Psoas muscle (tissue), 7 donors: ENCODE measurements at regions not wholly inside any gene's neighbourhood (a gene's known extent, or its start where the extent isn't known, plus 50 kb on each side); places are given as distances from the start of the nearest gene placed in this dataset.
"Not testable (repeated sequence)": the region's sequence is repeated elsewhere in the genome, so short reads cannot be mapped to it uniquely, and the experiment has no call there.

ENCODE experiments used
- ATAC-seq, 4 donors: fragments of 200-7000 bp; cut with Tn5 transposase; one replicate each; pipeline ENCODE4 v1.9.1; 2020; ENCODE audit warnings: moderate library complexity in 3 of 4, mild to moderate bottlenecking in 2 of 4
- DNase-seq, 2 donors: peaks; one replicate each; pipeline ENCODE4 v3.0.0-alpha.2; 2020
- H3K27ac ChIP-seq: fragments of 200-600 bp; one replicate; pipeline ENCODE4 v1.8.0; 2022
- H3K27me3 ChIP-seq, 3 donors: fragments of 200-600 bp in 1 of 3; one replicate each; pipeline versions ENCODE4 v1.6.1 to v1.8.0; 2013 to 2022; ENCODE audit warnings: low read length in 2 of 3, mild to moderate bottlenecking in 2 of 3, moderate library complexity in 1 of 3; ENCODE audit not compliant: insufficient read depth in 3 of 3
- H3K36me3 ChIP-seq, 2 donors: fragments of 200-600 bp in 1 of 2; one replicate each; pipeline versions ENCODE4 v1.6.1 to v1.8.0; 2013 to 2022; ENCODE audit warnings: low read depth in 1 of 2, mild to moderate bottlenecking in 1 of 2, moderate library complexity in 1 of 2; ENCODE audit not compliant: insufficient read depth in 1 of 2
- H3K4me1 ChIP-seq: fragments of 200-600 bp; one replicate; pipeline ENCODE4 v1.8.0; 2022
- H3K4me3 ChIP-seq: fragments of 200-600 bp; one replicate; pipeline ENCODE4 v1.8.0; 2022; ENCODE audit warnings: mild to moderate bottlenecking
- H3K9me3 ChIP-seq: fragments of 200-600 bp; one replicate; pipeline ENCODE4 v1.8.0; 2022
- CTCF ChIP-seq: fragments of 200-600 bp; IDR thresholded peaks from one replicate; pipeline ENCODE4 v1.8.0; 2022; ENCODE audit warnings: antibody characterized with exemption
- whole genome bisulfite sequencing, 3 donors: extraction: QIAGEN DNeasy Blood & Tissue Kit; methylation state at CpG; one replicate each; pipeline versions ENCODE4 v1.1.6 to v1.1.7; 2013; 5-methylcytosine and 5-hydroxymethylcytosine counted together
- intact Hi-C, 2 donors: fragments of 100-400 bp; cut with DNase I; formaldehyde crosslinking; loops; one replicate each; pipeline versions ENCODE4 v1.11.0 to v1.14.2; 2022
- donor health status: healthy with polysubstance abuse.
- donor health status: DM: no; HTN: no; CAD: no; lungs with moderate emphysema.
- donor health status: Bipolar disorder and iron deficiency.
- donor health status: healthy.
- donor health status: DM: yes; HTN: yes; CAD: no.
- donor health status: DM: no; HTN: no; CAD: no.
- donor health status: DM: yes; HTN: yes; CAD: no.

GRCh38 chr2:49858113-49858490, 703.8 kb upstream of the FSHR start:
- 77 to 85% (median 81%) methylated on average over 3 of the region's 3 CpGs for WGBS, 3 donors
- DNase-seq (no peak), ATAC-seq (no peak)
- intact Hi-C loops, result no loop called here
- Histone ChIP-seq H3K36me3 (no peaks in the 10 kb centered on the region), H3K4me1 (no peaks in the 10 kb centered on the region), H3K9me3 (no peaks in the 10 kb centered on the region), H3K27ac (no peak overlapping the region), H3K4me3 (no peak overlapping the region), H3K27me3 (no peaks in the 10 kb centered on the region)
- TF ChIP-seq CTCF, result no peak

- intact Hi-C loops, result no loop called here
- WGBS, 3 donors, result 70 to 82% (median 80%) methylated on average over 2 of the region's 2 CpGs
- H3K4me1 ChIP-seq, result no peaks in the 10 kb centered on the region
- no peak for TF ChIP-seq CTCF
- H3K27me3 ChIP-seq, result no peaks in the 10 kb centered on the region
- no peak overlapping the region for H3K4me3 ChIP-seq
- H3K36me3 ChIP-seq, result no peaks in the 10 kb centered on the region
- no peak overlapping the region for H3K27ac ChIP-seq
- DNase-seq (no peak), ATAC-seq (no peak)
- no peaks in the 10 kb centered on the region for H3K9me3 ChIP-seq
These were observed 703.2 kb upstream of the FSHR start for GRCh38 chr2:49857371-49858112.

GRCh38 chr2:49845671-49846070, 691.4 kb upstream of the FSHR start:
- intact Hi-C loops, result no loop called here
- Histone ChIP-seq H3K9me3 (no peaks in the 10 kb centered on the region), H3K27ac (no peak overlapping the region), H3K36me3 (no peaks in the 10 kb centered on the region), H3K27me3 (no peaks in the 10 kb centered on the region), H3K4me3 (no peak overlapping the region), H3K4me1 (no peaks in the 10 kb centered on the region)
- ATAC-seq (no peak), DNase-seq (no peak)
- TF ChIP-seq CTCF, result no peak
- WGBS, 3 donors, result 67 to 74% (median 73%) methylated on average over 4 of the region's 4 CpGs

GRCh38 chr2:49845021-49845420, 690.7 kb upstream of the FSHR start:
- DNase-seq (no peak), ATAC-seq (no peak)
- Histone ChIP-seq H3K4me1 (no peaks in the 10 kb centered on the region), H3K36me3 (no peaks in the 10 kb centered on the region), H3K9me3 (no peaks in the 10 kb centered on the region), H3K27me3 (no peaks in the 10 kb centered on the region), H3K27ac (no peak overlapping the region), H3K4me3 (no peak overlapping the region)
- intact Hi-C loops, result no loop called here
- no peak for TF ChIP-seq CTCF

GRCh38 chr2:49844113-49844512, 689.8 kb upstream of the FSHR start:
- H3K9me3 ChIP-seq, intact Hi-C loops, H3K4me3 ChIP-seq, H3K4me1 ChIP-seq, H3K27me3 ChIP-seq, DNase-seq, H3K27ac ChIP-seq, ATAC-seq, H3K36me3 ChIP-seq: not testable (repeated sequence)
- 90 to 95% (median 91%) methylated on average over 6 of the region's 6 CpGs for WGBS, 3 donors
